Activated CD4-positive, alpha-beta T cell treated with anti-CD3 and anti-CD28 coated beads, Interleukin-2, amount 50 U/mL, for 24 hours (primary cell): ENCODE measurements at regions not wholly inside any gene's neighbourhood (a gene's known extent, or its start where the extent isn't known, plus 50 kb on each side); places are given as distances from the start of the nearest gene placed in this dataset.

Experiments used
- DNase-seq, 2 donors: peaks; one replicate each; pipeline ENCODE4 v3.0.0-alpha.2; 2020; ENCODE audit warnings: low read depth in 1 of 2, low spot score in 1 of 2

DNA sequence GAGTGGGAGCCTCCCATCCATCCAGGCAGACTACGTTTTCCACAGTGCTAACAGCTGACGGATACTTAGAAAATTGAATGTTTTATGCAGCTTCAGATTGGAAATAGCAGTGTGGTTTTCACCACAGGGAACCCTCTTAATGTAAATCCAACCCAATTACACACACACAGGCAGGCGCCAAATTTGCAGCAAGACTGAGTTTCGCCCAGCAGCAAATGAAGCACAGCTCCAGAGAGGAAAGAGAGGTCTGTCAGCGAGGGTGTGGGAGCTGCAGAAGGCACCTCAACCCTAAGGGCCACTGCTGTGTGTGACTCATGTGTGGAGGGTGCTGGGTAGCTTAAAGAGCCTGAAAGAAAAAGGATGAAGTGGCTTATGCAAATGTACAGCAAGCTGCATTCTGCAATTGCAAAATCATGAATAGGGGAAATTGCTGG, 365.7 kb downstream of the MAFB start:
- DNase-seq: no peak

DNA sequence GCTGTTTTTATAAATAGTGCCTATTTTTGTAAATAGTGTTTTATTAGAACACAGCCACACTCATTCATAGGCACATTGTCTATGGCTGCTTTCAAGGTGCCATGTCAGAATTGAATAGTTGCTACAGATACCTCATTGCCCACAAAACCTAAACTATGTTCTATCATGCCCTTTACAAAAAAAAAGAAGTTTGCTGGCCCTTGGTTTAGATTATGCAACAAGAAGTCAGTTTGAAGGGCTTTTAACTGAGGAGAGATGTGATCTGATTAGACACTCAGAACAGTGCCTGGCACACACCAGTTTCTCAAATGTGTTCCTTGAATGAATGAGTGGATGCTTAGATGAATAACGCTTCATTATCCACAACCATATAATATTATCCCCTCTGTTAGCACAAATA, 366.1 kb downstream of the MAFB start:
- no peak for DNase-seq

DNA sequence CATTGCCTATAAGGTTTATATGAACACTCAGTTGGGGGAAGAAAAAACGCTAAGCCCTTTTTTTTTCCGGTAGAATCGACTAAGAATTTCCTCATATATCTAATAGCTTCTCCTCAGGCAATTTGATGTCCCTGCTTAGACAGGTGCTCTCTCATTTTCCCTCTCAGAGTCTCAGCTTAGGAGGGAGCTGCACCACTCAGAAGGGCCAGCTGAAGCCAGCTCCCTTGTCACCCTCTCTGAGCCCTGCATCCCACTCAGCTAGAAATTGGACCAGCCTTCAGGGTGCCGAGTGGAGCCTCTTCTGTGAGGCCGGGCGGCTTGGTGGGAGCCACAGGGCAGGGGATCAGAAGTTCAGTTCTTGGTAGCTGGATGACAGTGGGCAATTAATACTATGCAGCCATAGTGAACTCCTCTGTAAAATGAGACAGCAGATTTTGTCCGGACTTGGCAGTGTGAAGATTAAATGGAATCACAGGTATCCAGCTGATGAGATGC, 368.5 kb downstream of the MAFB start:
- DNase-seq: no peak

DNA sequence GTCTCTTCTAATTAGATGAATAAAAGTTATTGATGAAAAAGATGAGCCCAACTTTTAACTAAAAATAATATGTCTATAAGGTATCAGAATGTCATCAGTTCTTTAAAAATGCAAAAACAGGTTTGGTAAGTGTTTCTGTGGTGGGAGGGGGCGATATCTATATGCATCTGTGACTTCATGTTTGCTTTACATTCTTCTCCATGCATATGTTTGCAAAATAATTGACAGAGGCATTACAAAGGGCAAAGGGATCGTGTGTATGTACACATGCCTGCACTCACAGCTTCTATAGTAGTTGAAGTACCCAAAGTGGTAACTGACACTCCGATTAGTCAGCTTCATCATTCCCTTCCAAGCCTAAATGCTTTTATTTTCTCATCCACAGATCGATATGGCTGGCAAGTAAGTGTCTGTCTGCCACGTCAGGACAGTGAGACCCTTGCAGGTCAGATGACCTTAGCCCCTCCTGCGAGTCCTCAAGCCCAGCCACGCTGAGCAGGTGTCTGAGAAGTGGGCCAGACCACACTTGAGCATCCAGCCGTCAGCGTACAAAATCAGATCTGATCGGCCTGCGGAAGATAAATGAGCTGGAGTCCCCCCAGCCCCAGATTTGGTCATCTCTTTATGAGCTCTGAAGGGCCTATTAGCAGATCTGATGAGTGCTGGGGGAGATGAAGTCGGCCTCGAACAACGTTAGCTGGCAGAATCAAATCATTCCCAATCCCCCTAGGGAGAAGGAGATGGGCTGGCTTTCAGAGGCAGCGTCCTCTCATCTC, 369.1 kb downstream of the MAFB start:
- DNase-seq: no peak

DNA sequence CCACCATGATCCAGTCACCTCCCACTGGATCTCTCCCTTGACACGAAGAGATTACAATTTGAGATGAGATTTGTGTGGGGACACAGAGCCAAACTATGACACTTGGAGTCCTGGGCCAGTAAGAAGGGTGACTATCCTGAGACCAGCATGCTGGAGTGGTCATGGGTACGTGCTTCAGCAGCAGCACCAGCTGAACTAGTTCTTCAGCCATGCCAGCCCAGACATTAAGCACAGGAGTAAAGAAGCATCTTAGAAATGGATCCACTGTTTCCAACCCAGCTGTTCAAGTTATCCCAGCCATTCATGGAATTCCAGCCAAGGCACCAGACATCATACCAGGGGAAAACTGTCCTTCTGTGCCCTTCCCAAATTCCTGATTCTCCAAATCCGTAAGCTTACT, 370.0 kb downstream of the MAFB start:
- DNase-seq: no peak

DNA sequence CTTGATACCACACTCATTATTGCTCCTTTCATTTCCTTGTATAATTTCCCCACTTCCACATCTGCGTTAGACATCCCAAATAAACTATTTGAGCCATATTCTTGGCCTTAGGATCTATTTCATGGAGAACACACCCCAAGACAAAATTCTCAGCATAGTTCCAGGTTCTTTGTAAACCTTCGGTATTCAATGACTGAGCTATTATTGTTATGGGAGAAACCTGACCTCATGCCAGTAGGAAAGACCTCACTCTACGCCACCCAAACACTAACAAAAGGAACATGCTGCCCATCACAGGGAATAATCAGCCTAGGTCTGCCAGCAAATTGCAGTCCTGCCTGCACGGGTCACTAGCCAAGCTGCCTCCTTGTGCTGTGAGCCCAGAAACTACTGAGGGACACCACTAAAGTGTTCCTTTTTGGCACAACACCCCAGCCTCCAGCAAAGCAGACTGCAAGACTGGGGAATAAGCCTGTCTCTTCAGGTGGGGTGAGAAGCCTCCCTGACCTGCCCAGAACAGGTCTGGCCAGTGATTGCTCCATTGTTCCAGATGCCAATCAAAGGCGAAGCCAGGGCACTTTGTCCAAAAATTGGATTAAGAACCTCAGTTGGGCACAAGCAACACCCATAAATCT, 371.8 kb downstream of the MAFB start:
- no peak for DNase-seq

DNA sequence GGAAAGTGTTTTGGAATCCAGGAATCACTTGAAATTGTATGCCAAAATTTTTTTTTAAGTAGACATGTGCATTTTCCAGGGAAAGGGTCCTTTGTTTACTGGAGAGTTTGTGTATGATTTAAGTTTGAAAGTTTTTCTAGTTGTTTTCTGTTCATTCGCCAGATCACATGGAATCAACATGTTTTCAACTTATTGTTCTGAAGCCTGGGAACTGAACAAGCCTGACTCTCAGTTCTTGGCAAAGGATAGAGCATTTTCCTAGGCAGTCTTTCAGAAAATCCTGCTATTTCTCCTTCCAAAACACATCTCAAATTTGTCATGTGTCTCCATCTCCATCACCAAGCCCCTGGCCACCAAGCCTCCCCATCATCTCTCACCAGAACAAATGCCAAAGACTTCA, 374.8 kb downstream of the MAFB start:
- no peak for DNase-seq

DNA sequence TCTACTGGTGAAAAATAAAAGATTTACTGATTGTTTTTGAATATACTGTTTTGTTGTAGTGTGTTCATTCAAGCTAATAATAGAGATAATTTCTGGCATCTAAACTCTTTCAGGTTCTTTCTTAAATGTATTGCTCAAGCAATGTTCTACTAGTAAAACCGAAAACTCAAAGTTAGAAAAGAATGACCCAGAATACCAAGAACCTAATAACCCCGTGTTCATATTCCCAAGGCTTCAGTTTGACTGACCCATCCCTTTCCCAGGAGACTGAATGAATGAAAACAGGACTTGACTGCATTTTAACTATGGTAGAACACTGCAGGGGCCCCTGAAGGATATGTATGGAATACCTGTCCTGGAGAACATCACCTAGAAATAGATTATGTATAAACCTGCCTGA, 375.3 kb downstream of the MAFB start:
- DNase-seq: no peak

DNA sequence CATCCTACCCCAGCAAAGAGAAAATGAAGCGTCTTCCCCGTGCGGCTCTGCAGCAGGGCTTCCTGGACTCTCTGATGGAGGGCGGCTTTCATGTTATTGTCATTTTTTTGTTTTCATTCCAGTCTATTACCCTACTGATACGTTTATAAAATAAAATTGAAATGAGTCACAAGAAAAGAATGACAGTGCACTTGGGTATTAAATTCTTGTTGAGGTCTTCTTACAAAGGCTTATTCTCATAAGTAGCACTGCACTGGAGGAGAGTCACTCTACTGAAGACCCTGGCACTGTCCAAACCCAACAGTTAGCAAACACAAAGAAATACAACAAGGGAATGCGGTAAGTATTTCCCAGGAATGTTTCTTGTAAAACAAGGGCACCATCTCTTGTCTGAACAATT, 379.3 kb downstream of the MAFB start:
- no peak for DNase-seq

DNA sequence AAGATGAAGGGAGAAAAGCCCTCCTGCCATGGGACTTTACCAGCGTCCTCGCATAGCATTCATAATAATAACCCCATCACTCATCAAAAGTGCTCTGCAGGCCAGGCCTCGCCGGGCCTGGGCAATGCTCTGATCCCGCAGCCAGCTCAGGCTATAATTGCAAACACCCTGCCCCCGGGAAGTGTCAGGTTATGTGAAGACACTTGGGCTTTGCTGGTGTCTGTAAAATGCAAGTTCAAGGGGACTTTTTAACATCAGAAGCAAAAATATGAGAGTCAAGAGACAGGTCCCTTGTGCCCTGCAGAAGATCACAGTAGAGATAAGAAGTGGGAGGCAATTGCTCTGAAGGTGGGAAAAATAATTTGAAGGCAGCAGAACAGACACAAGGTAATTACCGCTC, 381.0 kb downstream of the MAFB start:
- no peak for DNase-seq

DNA sequence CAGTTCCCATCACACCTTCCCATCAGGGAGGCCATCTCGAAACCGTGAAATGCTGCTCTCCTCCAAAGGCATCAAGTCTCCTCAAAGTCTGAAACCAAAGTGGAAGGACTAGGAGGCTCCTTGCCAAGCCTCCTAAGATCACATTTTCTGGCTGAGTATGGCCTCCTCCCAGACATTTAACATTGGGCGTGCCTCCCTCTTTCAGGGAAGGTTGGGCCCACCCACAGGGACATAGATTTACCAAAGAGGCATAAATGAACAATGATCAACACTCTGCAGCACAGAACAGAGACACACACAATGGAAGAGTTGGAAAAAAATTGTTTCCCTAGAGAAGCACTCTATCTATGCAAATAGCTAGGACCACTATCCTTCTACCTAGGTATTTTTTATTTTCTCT, 381.8 kb downstream of the MAFB start:
- DNase-seq: no peak

DNA sequence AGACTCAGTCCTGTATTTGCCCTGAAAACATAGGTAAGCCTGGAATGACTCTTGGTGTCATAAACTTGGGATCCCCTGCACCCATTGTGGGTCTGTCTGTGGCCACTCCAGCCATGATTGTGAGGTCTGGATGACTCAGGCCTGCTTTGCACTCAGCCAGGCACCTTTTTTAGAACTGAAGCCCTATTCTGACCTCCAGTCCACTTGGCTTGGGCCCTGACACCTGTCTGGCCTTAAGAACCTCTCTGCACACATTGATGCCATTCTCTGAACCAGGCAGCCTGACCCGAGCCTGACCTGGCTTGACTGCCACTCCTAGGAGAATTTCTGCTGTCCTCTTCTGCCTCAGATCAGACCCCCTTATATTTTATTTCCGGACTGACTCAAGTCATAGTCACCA, 383.7 kb downstream of the MAFB start:
- DNase-seq: no peak

DNA sequence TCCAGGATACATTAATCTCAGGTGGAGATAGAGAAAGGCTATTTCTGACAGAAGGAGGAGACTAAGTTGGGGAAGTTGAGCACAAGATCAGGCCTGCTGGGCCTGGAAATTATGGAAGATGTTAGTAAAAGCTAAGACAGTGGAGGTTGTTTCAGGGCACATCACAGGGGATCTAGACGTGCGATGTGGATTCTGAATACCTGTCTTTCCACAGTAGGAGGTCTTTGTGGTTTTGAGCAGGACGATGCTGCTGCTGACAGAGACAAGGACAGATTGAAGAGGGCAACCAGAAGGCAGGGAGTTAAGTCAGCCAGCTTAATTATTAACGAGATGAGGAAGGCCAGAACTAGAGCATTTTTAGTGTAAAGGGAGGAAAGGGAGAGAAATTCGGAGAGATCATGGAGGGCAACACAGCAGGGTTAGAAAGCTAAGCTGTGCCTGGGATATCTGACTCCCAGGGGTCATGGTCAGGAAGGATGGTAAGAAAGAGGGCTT, 384.9 kb downstream of the MAFB start:
- no peak for DNase-seq

DNA sequence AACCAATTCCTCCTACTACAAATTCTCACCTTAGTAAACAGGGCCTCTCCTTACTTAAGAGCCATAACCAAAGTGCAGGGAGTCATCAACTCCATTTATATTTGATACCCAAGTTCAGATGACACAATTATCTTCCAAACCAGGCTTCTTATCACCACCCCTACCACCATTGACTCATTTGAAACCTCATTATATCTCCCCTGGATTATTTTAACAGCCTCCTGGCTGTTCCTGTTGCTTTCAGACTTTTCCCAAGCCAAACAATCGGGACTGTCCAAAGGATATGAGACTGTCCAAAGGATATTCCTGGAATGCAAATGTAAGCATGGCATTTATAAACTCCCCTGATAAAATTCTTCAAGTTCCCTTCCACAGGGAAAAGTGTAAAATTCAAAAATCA, 394.3 kb downstream of the MAFB start:
- no peak for DNase-seq

DNA sequence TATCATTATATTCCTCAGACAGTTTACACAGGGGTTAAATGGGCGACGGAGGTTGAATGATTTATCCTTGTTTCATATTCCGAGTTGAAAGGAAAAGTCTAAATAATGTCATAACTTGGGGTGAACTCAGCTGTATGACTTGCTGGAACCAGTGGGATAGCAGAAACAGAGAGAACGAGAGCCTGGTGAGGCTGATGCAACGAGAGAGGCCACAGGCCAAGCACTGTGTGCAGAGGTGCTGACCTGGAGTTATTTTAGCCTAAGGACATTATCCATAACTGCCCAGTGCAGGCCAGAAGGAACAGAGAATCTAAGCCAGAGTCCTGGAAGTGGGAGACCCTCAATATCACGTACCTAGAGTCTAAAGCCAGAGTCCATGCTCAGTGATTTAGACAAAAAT, 394.9 kb downstream of the MAFB start:
- DNase-seq: no peak

DNA sequence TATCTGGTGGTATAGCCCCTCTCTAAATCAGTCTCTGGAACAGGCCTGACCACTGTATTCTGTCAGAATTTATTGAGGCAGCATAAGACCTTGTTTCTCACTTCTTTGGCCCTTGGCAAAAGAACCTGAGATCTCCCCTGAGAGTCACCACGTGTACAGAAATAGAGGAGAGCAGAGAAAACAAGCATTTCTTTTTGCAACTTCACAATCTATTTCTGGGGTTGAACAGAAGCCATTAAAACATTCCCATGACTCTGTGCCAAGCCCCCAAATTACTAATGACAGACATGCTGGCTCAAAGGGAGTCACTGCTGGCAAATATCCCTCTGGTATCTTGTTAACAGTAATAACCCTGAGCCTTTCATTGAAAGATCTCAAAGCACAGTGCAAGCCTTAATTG, 395.3 kb downstream of the MAFB start:
- DNase-seq: no peak

DNA sequence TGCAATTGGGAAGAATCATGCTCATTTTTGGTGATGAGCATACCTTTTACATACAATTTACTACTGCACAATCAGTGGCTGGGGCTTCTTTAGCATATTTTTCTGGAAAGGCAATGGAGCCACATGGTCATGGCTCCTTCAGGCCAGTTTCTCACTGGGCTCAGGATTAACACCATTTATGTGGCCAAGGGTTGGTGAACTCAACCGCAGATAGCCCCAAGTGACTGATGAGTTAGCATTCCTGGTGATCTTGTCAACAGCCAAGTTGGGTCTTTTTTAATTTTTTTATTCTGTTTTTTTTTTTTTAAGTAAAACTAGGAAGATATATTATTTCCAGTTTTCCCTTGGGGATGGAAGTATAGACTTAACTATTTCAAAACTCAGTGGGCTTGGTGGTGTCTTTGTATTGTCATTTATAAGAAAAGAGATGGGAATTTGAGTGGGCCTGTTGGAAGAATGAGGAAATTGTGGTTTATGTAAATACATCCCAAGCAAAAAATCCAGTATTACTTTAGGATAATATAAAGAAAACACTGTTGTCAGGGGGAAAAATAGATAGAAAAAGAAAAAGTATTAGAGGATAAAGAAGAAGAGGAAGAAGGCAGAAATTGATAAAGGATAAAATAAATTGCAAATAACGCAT, 397.4 kb downstream of the MAFB start:
- no peak for DNase-seq

DNA sequence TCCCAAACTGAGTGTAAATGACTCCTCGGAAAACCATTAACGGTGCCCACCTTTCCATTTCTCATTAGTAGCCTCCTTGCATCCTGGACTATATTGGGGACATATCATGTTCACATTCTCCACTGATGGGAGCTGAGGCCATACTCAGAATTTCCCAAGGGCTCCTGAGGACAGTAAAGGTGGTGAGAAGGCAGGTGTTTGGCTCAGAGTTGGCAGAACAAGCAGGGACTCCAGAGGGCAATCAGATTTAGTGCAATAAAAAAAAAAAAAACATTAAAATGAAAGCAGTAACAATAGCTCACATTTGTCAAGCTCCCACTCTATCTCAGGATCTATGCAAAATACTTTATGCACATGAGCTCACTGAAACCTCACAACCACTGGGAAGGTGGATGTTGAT, 401.4 kb downstream of the MAFB start:
- no peak for DNase-seq

DNA sequence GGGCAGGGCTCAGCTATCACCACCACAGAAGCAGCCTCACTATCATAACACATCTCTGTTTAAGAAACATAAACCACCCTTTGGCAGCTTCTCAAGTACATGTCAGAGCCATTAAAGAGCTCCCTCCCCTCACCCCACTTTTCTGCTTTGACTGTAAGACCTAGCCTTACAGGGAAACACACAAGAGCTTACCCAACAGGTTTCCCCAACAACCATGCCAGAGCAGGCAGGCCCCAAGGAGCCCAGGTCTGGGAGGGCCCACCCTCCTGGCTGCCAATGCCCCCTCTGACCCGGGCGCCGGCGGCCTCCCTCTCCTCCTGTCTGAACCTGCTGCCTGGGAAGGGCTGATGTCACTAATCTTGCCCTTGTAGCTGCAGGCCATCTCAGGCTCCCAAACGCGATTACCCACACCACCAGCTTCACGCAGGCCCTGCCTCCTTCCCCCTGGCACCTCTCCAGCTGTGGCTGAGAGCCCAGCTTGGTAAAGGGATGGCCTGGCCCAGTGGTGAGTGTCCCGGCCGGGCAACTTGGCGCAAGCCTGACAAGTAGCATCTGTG, 402.0 kb downstream of the MAFB start:
- no peak for DNase-seq

DNA sequence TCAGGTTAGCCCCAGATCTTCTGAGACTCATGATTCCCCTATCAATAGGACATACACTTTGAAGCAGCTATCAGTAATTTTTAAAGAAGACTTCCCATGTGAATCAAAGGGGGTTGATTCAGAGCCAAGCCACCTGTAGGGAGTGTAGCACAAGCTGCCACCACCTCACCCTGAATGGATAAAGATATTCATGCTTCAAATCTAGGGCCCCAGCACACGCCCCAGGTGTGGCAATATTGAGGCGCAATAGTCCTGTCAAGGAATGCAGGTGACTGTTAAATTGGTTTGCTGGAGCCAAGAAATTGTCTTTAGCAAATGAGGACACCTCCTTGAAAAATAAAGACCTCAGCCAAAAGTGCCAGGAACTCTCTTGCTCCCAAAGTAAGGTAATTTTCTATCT, 404.4 kb downstream of the MAFB start:
- DNase-seq: no peak

DNA sequence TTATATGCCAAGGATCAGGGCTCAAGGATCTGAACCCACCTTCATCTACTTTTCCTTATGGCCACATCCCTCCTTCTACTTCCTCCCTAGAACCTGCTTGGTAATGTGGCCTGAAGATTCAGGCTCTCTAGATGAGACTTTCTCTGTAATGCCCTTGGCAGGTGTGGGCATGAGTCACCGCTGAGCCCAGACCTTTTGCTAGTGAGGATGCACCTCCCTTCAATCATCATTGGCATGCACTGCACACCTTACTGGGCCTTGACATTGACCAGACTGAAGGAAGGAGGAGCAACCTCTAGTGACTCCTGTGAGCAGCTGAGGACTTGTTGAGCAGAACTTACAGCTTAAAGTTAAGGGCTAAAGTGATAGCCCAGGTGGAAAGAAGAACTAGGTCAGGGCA, 405.3 kb downstream of the MAFB start:
- DNase-seq: no peak

DNA sequence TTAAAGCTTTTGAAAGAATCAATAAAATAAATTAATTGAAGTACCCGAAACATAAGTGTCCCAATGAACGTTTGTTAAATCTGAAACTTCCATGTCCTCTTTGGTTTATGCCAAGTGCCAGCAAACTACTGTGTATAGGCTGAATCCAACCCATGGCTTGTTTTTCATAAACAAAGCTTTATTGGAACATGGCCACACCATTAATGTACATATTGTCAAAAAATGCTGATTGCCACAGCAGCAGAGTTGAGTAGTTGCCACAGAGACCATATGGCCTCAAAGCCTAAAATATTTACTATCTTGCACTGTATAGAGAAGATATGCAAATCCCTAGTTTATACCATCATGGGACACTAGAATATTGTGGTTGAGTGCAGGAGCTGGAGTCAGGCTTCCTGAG, 406.1 kb downstream of the MAFB start:
- no peak for DNase-seq
